Limb (tissue), 2 donors: ENCODE measurements at regions not wholly inside any gene's neighbourhood (a gene's known extent, or its start where the extent isn't known, plus 50 kb on each side); places are given as distances from the start of the nearest gene placed in this dataset.
"Not testable (repeated sequence)": the region's sequence is repeated elsewhere in the genome, so short reads cannot be mapped to it uniquely, and the experiment has no call there.

Source experiments
- DNase-seq, 2 donors: peaks; one replicate each; pipeline ENCODE4 v3.0.0-alpha.2; 2016; ENCODE audit errors: extremely low spot score in 2 of 2

GRCh38 chr2:204140246-204140645 is 203.7 kb downstream of the ICOS start:
- DNase-seq, result no peak

GRCh38 chr2:204143216-204144014 is 206.9 kb downstream of the ICOS start:
- no peak for DNase-seq

GRCh38 chr2:204144492-204144891 is 207.9 kb downstream of the ICOS start:
- no peak for DNase-seq

GRCh38 chr2:204145263-204145751 is 208.7 kb downstream of the ICOS start:
- peak; percentile 85 to 88 for DNase-seq

- no peak for DNase-seq
These were observed 209.2 kb downstream of the ICOS start for GRCh38 chr2:204145791-204146190.

GRCh38 chr2:204147040-204147439 is 210.5 kb downstream of the ICOS start:
- DNase-seq, result not testable (repeated sequence)

- no peak for DNase-seq
These were observed 214.2 kb downstream of the ICOS start for GRCh38 chr2:204150721-204151120.

- no peak for DNase-seq
These were observed 216.1 kb downstream of the ICOS start for GRCh38 chr2:204152616-204153015.

GRCh38 chr2:204154863-204155262 is 218.3 kb downstream of the ICOS start:
- no peak for DNase-seq

GRCh38 chr2:204156456-204156855 is 219.9 kb downstream of the ICOS start:
- DNase-seq, result no peak

GRCh38 chr2:204157684-204158083 is 221.1 kb downstream of the ICOS start:
- no peak for DNase-seq

- DNase-seq, result peak in 1 of 2 donors; percentile 31
These were observed 223.0 kb downstream of the ICOS start for GRCh38 chr2:204159526-204159925.

GRCh38 chr2:204160989-204161388 is 224.4 kb downstream of the ICOS start:
- no peak for DNase-seq

- no peak for DNase-seq
These were observed 225.3 kb downstream of the ICOS start for GRCh38 chr2:204161886-204162285.

- DNase-seq, result no peak
These were observed 230.4 kb downstream of the ICOS start for GRCh38 chr2:204166961-204167360.

- not testable (repeated sequence) for DNase-seq
These were observed 231.1 kb downstream of the ICOS start for GRCh38 chr2:204167670-204168069.

GRCh38 chr2:204170411-204170810 is 233.8 kb downstream of the ICOS start:
- no peak for DNase-seq

GRCh38 chr2:204171432-204172144 is 235.0 kb downstream of the ICOS start:
- DNase-seq, result no peak

- no peak for DNase-seq
These were observed 235.6 kb downstream of the ICOS start for GRCh38 chr2:204172145-204172600.

- DNase-seq, result no peak
These were observed 237.5 kb downstream of the ICOS start for GRCh38 chr2:204174034-204174433.

GRCh38 chr2:204175552-204176271 is 239.1 kb downstream of the ICOS start:
- no peak for DNase-seq

- DNase-seq, result no peak
These were observed 239.7 kb downstream of the ICOS start for GRCh38 chr2:204176306-204176705.
